ENCODE measurements at regions not wholly inside any gene's neighbourhood (a gene's known extent, or its start where the extent isn't known, plus 50 kb on each side); places are given as distances from the start of the nearest gene placed in this dataset.

DNA sequence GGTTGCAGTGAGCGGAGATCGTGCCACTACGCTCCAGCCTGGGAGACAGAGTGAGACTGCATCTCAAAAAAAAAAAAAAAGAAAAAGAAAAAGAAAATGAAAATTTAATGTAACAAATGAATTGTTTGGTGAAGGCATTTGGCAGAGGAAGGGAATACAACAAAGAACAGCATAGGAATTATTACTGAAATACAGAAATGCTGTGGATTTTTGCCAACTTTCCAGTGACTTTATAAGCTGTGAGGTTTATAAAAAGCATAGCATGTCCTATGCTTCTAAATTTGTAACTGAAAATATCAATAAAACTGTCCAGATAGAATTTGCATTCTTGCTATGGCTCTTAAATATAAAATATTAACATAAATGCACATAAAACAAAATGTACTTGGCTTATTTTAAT, 112.9 kb upstream of the IRS2 start:
- TF ChIP-seq, protein P1, sequence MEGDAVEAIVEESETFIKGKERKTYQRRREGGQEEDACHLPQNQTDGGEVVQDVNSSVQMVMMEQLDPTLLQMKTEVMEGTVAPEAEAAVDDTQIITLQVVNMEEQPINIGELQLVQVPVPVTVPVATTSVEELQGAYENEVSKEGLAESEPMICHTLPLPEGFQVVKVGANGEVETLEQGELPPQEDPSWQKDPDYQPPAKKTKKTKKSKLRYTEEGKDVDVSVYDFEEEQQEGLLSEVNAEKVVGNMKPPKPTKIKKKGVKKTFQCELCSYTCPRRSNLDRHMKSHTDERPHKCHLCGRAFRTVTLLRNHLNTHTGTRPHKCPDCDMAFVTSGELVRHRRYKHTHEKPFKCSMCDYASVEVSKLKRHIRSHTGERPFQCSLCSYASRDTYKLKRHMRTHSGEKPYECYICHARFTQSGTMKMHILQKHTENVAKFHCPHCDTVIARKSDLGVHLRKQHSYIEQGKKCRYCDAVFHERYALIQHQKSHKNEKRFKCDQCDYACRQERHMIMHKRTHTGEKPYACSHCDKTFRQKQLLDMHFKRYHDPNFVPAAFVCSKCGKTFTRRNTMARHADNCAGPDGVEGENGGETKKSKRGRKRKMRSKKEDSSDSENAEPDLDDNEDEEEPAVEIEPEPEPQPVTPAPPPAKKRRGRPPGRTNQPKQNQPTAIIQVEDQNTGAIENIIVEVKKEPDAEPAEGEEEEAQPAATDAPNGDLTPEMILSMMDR (IDR thresholded peaks at IDR 0.05; ENCODE audit: extremely low read depth, insufficient read depth, missing control alignments), result no peak
- DNase-seq (ENCODE audit: low spot score), result no peak
- in situ Hi-C loops (cut with MboI; ENCODE audit: low pct_unique_long_range_greater_than_20kb, low sequenced_read_pairs, unreplicated experiment), result no loop called here

DNA sequence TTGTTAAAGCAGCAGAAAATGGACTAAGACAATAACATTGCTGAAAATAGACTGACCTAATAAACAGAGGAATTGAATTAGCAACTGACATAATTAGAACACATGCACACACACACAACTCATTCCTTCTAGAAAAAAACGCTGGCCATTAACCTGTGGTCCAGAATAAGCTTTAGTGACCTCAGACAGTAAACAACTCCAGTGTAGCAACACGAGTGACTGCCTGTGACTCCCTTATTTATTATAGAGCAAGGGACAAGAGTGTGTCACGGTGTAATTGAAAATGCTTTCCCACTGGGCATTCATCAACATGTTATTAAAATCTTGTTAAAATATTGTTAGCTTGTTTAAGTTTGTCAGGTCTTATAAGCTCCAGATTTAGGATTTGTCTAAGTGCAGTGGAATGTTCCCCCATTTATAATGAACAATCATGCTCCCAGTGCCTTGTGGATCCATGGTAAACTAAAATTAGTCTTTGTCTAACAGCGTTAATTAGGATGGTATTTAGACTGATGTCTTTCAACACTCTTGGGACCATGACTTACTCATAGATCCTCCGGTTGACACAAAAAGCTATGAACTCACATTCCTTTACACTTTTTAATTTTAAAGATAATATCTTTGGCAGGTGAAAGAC, 111.7 kb upstream of the IRS2 start:
- DNase-seq (ENCODE audit: low spot score), result no peak
- in situ Hi-C loops (cut with MboI; ENCODE audit: low pct_unique_long_range_greater_than_20kb, low sequenced_read_pairs, unreplicated experiment), result no loop called here
- TF ChIP-seq, protein P1 (IDR thresholded peaks at IDR 0.05; ENCODE audit: extremely low read depth, insufficient read depth, missing control alignments), result no peak

DNA sequence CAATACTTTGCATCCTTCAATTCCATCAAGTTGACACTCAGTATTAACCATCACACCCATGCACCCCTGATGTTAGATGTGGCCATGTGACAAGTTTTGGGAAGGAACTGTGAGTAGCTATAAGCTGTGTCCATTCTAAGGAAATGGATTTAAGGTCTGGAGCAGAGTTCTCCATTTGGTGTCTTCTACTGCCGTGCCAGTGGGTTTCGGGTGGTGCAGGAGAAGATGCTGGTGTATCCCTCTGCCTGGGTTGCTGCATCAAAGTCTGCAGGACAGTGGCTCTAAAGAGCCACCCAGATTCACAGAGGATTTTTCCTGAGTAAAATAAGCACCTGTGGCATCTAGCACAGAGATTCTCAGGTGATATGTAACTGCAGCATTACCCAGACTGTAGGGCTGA, 105.7 kb upstream of the IRS2 start:
- in situ Hi-C loops (cut with MboI; ENCODE audit: low pct_unique_long_range_greater_than_20kb, low sequenced_read_pairs, unreplicated experiment), result no loop called here
- TF ChIP-seq, protein P1 (IDR thresholded peaks at IDR 0.05; ENCODE audit: extremely low read depth, insufficient read depth, missing control alignments), result no peak
- DNase-seq (ENCODE audit: low spot score), result no peak

DNA sequence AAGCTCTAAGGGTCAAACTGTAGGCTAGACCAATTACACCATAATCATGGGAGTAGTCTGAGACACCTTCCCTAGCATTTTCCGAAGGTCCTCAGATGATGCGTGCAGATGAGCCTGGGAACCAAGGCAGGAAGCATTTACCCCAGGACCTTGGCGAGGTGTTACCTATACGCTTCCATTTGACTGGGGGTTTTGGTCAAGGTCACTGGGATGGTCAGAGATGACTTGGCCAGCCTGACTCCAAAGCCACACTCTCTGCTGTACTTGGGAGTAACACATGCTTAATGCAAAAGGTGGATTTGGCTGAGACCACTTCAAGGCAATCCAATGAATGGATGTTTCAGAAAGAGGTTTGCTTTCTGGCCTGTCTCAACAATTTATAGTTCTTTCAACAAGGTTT, 98.9 kb upstream of the IRS2 start:
- in situ Hi-C loops (cut with MboI; ENCODE audit: low pct_unique_long_range_greater_than_20kb, low sequenced_read_pairs, unreplicated experiment), result no loop called here
- TF ChIP-seq, protein P1 (IDR thresholded peaks at IDR 0.05; ENCODE audit: extremely low read depth, insufficient read depth, missing control alignments), result no peak
- DNase-seq (ENCODE audit: low spot score), result no peak

DNA sequence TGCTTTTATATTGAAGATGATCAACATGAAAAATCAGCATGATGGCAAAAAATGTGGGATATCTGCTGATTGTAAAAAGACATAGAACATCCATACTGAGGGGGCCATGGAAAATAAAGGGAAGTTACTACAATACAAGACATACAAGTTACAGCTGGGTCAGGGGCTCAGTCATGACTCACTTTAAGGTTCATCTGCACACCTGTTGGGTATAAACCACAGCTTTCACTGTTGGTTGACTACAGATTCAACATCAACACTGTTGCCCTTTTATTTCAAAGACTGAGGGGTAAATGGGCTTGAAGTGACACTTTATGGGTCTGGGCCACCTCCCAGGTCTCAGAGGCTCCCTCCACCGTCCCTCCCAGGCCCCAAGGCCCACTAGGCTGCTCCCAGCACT, 98.1 kb upstream of the IRS2 start:
- no peak for DNase-seq (ENCODE audit: low spot score)

DNA sequence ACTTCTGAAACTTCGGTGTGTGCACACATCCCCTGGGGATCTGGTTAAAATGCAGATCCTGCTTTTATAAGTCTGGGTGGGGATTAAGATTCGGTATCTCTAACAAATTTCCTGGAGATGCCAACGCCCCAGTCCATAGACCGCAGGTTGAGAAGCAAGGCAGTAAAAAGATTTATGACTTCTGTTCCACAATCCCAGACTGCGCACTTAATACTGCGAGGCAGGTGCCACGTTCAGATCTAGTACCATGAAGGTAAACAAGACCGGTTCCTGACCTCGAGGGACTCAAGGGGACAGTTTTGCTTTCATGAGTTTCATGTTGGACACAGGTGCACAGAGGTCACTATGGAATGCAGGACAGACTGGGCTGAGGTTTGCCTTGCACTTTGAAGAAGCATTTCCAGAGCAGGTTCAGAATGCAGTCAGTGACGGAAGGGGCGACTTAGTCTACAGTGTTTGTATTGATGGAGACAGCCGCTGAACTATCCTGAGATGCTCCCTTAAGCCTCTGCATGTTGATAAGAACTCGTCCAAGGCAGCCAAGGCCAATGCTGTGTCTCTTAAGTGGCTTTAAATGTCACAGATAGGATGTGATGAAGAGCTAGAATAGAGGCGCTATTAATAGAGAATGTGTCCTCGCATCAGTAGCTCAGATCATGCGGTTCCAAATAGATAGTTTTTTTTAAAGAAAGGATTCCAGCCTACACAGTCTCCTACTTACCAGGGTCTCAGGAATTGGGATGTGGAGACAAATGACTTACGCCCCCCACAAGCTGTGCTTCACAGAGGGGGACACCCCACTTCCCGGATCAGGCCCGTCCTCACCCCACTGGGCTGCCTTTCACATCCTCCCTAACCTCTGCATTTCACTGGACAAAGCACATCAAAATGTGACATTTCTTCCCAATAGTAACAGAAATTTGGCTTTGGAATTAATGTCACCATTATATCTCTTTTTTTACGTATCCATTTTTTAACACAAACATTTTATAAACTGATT, 97.1 kb upstream of the IRS2 start:
- DNase-seq (ENCODE audit: low spot score), result no peak
- TF ChIP-seq, protein P1 (IDR thresholded peaks at IDR 0.05; ENCODE audit: extremely low read depth, insufficient read depth, missing control alignments), result no peak

More for the DNA sequence above, 98.1 kb upstream of the IRS2 start:
- TF ChIP-seq, protein P1 (IDR thresholded peaks at IDR 0.05; ENCODE audit: extremely low read depth, insufficient read depth, missing control alignments), result no peak
- in situ Hi-C loops (cut with MboI; ENCODE audit: low pct_unique_long_range_greater_than_20kb, low sequenced_read_pairs, unreplicated experiment), result no loop called here

More for the DNA sequence above, 97.1 kb upstream of the IRS2 start:
- in situ Hi-C loops (cut with MboI; ENCODE audit: low pct_unique_long_range_greater_than_20kb, low sequenced_read_pairs, unreplicated experiment), result no loop called here

Measured in GM13977 (cell line).